RWPE2 (cell line): ENCODE measurements at regions not wholly inside any gene's neighbourhood (a gene's known extent, or its start where the extent isn't known, plus 50 kb on each side); places are given as distances from the start of the nearest gene placed in this dataset.

Experiments
- ATAC-seq: fragments of 200-7000 bp; cut with Tn5 transposase; 3 replicates; pipeline ENCODE4 v1.9.1; 2021; ENCODE audit warnings: low read depth
- DNase-seq: peaks from one replicate; pipeline ENCODE4 v3.0.0-alpha.2; 2020; ENCODE audit warnings: low spot score
- H3K27ac ChIP-seq: fragments of 450-650 bp; 2 replicates; pipeline ENCODE4 v1.5.1; 2017; ENCODE audit warnings: mild to moderate bottlenecking; ENCODE audit not compliant: poor library complexity, severe bottlenecking
- H3K27me3 ChIP-seq: fragments of 250-450 bp; sonication (Bioruptor Pico); 2 replicates; pipeline ENCODE4 v1.5.1; 2021; ENCODE audit warnings: mild to moderate bottlenecking, moderate library complexity; ENCODE audit not compliant: insufficient read depth, poor library complexity, severe bottlenecking
- H3K36me3 ChIP-seq: fragments of 250-450 bp; sonication (Bioruptor Pico); 2 replicates; pipeline ENCODE4 v1.5.1; 2020; ENCODE audit warnings: low read depth, mild to moderate bottlenecking, moderate library complexity
- H3K4me1 ChIP-seq: fragments of 250-450 bp; sonication (Bioruptor Pico); 2 replicates; pipeline ENCODE4 v1.5.1; 2021; ENCODE audit warnings: mild to moderate bottlenecking, moderate library complexity; ENCODE audit not compliant: insufficient read depth, poor library complexity, severe bottlenecking
- H3K4me3 ChIP-seq: fragments of 250-450 bp; sonication (Bioruptor Pico); 2 replicates; pipeline ENCODE4 v1.5.1; 2021; ENCODE audit warnings: mild to moderate bottlenecking, moderate library complexity; ENCODE audit not compliant: severe bottlenecking
- H3K9me3 ChIP-seq: fragments of 250-450 bp; sonication (Bioruptor Pico); 2 replicates; pipeline ENCODE4 v1.5.1; 2021; ENCODE audit warnings: mild to moderate bottlenecking, moderate library complexity; ENCODE audit not compliant: severe bottlenecking
- TF ChIP-seq, protein P1 (sequence below): fragments of 450-650 bp; IDR thresholded peaks from one replicate; pipeline ENCODE4 v1.5.1; 2017; ENCODE audit warnings: mild to moderate bottlenecking, moderate library complexity; ENCODE audit not compliant: poor library complexity, severe bottlenecking

DNA sequence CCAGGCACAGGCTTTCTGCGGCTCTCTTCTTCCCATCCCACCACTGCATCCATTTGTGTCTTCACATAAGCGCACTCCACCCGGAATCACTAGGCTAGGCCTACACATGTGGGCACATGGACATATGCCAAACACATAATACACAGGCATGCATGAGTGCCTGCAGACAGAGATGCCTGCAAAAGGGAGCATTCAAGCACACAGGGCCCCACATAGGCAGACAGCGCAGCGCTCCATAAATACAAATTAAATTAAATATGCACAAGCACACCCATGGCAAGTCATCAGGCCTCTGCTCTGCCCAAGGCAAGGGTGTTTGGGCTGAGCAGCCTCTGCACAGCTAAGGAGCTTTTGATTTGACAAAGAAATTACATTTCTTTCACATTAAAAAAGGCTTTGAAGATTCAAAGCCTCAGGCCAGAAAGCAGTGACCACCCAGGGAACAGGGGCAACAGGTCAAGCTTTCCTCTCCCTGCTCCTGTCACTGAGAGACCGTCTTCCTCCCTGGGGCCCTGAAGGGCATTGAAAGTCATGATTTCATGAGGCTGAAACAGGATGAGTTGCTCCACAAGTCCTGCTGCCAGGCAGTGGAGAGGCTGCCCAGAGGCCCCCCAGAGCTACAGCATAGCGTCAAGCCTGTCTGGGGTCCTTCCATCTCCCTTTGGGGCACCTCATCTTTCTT lies 134.2 kb upstream of the LRFN2 start:
- no peak overlapping the region for H3K27ac ChIP-seq
- no peak overlapping the region for H3K4me3 ChIP-seq
- TF ChIP-seq, protein P1, sequence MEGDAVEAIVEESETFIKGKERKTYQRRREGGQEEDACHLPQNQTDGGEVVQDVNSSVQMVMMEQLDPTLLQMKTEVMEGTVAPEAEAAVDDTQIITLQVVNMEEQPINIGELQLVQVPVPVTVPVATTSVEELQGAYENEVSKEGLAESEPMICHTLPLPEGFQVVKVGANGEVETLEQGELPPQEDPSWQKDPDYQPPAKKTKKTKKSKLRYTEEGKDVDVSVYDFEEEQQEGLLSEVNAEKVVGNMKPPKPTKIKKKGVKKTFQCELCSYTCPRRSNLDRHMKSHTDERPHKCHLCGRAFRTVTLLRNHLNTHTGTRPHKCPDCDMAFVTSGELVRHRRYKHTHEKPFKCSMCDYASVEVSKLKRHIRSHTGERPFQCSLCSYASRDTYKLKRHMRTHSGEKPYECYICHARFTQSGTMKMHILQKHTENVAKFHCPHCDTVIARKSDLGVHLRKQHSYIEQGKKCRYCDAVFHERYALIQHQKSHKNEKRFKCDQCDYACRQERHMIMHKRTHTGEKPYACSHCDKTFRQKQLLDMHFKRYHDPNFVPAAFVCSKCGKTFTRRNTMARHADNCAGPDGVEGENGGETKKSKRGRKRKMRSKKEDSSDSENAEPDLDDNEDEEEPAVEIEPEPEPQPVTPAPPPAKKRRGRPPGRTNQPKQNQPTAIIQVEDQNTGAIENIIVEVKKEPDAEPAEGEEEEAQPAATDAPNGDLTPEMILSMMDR, result no peak
- no peaks in the 10 kb centered on the region for H3K4me1 ChIP-seq
- H3K9me3 ChIP-seq, result no peaks in the 10 kb centered on the region
- no peaks in the 10 kb centered on the region for H3K36me3 ChIP-seq
- DNase-seq (no peak), ATAC-seq (no peak)
- no peaks in the 10 kb centered on the region for H3K27me3 ChIP-seq

DNA sequence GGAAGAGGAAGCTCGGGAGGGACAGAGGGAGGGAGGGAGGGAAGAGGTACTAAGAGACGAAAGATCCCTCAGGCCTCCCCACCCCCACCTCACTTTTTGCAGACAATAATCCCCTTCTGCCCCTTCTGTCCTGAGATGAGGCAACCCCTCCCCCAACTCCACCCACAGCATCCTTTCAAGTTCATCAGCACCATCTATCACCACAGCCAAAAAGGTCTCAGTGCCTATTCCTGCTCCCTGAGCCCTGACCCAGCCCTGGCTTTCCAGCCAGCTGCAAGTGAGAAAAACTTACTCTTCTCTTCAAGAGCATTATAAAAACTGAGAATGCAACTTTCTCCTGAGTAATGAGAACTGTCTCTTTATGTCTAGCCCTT lies 133.2 kb upstream of the LRFN2 start:
- ATAC-seq (no peak), DNase-seq (no peak)
- no peak overlapping the region for H3K27ac ChIP-seq
- H3K4me1 ChIP-seq, result no peaks in the 10 kb centered on the region
- H3K36me3 ChIP-seq, result no peaks in the 10 kb centered on the region
- TF ChIP-seq, protein P1, result no peak
- H3K4me3 ChIP-seq, result no peak overlapping the region
- no peaks in the 10 kb centered on the region for H3K27me3 ChIP-seq
- no peaks in the 10 kb centered on the region for H3K9me3 ChIP-seq

DNA sequence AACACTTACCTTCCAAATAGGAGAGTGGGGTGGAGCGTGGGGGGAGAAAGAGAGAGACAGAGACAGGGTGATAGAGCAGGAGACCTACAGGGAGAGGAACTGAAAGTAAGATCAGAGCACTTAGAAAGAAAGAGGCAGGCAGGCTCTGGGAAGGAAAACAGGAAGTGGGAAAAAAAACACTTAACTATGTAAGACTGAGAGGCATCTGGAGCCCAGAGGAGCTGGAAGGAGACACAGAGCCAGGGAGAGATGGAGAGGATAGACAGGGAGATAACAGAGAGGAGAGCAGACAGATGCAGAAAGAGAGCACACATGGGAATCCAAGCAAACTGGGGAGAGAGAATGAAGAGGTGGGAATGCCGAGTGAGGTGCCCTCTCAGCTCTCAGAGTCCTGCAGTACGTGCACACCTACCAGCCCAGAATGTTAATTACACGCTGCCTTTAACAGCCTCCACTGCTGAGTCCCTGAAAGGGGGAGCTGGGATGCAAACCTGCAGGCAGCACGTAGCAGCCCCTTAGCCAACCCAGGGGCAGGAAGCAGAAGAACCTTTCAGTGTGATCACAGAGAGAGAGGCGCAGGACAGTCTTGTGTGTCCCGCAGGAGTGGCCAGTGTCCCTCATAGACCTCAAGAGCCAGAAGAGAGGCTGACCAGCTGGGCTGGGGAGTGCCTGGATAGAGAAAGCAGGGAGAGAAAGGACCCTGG lies 132.7 kb upstream of the LRFN2 start:
- Histone ChIP-seq H3K27ac (no peak overlapping the region), H3K36me3 (no peaks in the 10 kb centered on the region), H3K27me3 (no peaks in the 10 kb centered on the region), H3K4me3 (no peak overlapping the region), H3K9me3 (no peaks in the 10 kb centered on the region), H3K4me1 (no peaks in the 10 kb centered on the region)
- no peak for DNase-seq
- TF ChIP-seq, protein P1, result no peak
- ATAC-seq, result no peak

DNA sequence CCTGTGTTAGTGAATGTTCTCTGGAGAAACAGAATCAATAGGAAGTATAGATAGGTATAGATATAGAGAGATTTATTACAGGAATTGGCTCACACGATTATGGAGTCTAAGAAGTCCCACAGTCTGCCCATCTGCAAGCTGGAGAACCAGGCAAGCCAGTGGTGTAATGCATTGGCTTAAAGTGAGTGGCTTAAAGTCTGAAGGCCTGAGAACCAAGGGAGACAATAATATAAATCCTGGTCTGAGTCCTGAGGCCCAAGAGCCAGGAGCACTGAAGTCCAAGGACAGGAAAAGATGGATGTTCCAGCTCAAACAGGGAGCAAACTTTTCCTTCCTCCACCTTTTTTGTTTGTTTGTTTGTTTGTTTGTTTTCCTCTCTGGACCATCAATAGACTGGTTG lies 131.2 kb upstream of the LRFN2 start:
- DNase-seq, result no peak
- Histone ChIP-seq H3K27me3 (no peaks in the 10 kb centered on the region), H3K27ac (no peak overlapping the region), H3K4me3 (no peak overlapping the region), H3K9me3 (no peaks in the 10 kb centered on the region), H3K4me1 (no peaks in the 10 kb centered on the region), H3K36me3 (no peaks in the 10 kb centered on the region)
- TF ChIP-seq, protein P1, result no peak
- no peak for ATAC-seq

DNA sequence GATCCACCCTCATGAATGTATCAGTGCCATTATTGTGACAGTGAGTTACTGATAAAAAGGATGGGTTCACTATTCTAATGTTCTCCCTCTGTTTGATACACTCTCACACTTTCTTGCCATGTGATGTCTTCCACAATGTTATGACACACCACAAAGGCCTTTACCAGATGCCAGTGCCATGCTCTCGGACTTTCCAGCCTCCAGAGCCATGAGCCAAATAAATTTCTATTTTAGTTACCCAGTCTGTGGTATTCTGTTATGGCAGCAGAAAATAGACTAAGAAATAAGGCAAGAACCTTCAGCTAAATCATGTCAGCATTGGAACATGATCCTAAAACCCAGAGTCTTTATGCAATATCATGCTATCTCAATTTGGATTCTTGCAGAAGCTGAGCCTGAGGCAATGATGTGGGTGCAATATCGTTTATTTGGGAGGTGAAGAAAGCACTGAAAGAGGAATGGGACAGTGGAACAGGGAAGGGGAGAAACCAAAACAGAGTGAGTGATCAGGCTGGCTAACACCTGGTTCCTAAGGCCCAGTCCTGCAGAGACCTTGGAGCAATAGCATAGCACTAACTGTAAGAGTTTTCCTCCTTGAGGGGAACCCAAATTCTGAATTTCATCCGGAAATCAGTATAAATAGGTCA lies 130.4 kb upstream of the LRFN2 start:
- Histone ChIP-seq H3K27ac (no peak overlapping the region), H3K4me3 (no peak overlapping the region), H3K4me1 (no peaks in the 10 kb centered on the region), H3K9me3 (no peaks in the 10 kb centered on the region), H3K36me3 (no peaks in the 10 kb centered on the region), H3K27me3 (no peaks in the 10 kb centered on the region)
- no peak for DNase-seq
- no peak for ATAC-seq
- TF ChIP-seq, protein P1, result no peak
